Activated CD4-positive, alpha-beta memory T cell treated with anti-CD3 and anti-CD28 coated beads for 36 hours (primary cell): ENCODE measurements at regions not wholly inside any gene's neighbourhood (a gene's known extent, or its start where the extent isn't known, plus 50 kb on each side); places are given as distances from the start of the nearest gene placed in this dataset.

Experiments used
- CTCF ChIA-PET: fragments of 350-600 bp; sonication (Branson Sonifier 250); formaldehyde crosslinking; loops from one replicate; lab custom pipeline; 2021; ENCODE audit warnings: antibody characterized with exemption, inconsistent platforms; lab: Charles Lee
- POLR2A ChIA-PET: fragments of 350-600 bp; sonication (Branson Sonifier 250); formaldehyde crosslinking; loops from one replicate; lab custom pipeline; 2021; ENCODE audit warnings: antibody characterized with exemption; lab: Charles Lee
- DNase-seq: peaks from one replicate; pipeline ENCODE4 v3.0.0-alpha.2; 2020
- H3K27ac Mint-ChIP-seq: one replicate; pipeline ENCODE4 v1.8.0; 2021; ENCODE audit warnings: mixed read lengths
- H3K27me3 Mint-ChIP-seq: one replicate; pipeline ENCODE4 v1.8.0; 2021; ENCODE audit warnings: mixed read lengths
- H3K36me3 Mint-ChIP-seq: one replicate; pipeline ENCODE4 v1.8.0; 2021; ENCODE audit warnings: mixed read lengths
- H3K4me1 Mint-ChIP-seq: one replicate; pipeline ENCODE4 v1.8.0; 2021; ENCODE audit warnings: low read depth, mixed read lengths
- H3K4me3 Mint-ChIP-seq: one replicate; pipeline ENCODE4 v1.8.0; 2021; ENCODE audit warnings: mild to moderate bottlenecking, mixed read lengths
- H3K9me3 Mint-ChIP-seq: one replicate; pipeline ENCODE4 v1.8.0; 2021; ENCODE audit warnings: mixed read lengths
- intact Hi-C: fragments of 100-400 bp; cut with micrococcal nuclease; formaldehyde crosslinking; loops from one replicate; pipeline ENCODE4 v1.15.1; 2023

DNA sequence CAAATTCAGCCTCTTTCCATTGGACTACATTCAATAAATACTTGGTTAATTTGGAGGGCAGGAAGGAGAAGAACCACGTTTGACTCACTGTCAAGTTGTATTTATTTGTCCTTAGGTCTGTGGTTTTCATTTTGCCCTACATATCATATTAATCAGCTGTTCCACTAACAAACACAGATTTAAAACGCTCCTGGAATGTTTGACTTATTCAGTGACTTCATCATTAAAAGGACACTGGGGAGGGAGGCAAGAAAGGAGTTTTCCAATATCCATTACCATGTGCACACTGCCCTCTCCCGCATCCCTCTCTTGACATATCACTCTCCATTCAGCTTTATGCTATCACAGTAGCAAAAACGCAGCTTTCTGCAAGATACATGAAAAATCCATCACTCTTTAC is 98.2 kb upstream of the C1orf87 start:
- Mint-ChIP-seq H3K9me3 (peaks cover 2% of the 10 kb centered on the region), H3K4me3 (no peak overlapping the region), H3K27ac (no peak overlapping the region), H3K36me3 (no peaks in the 10 kb centered on the region), H3K27me3 (no peaks in the 10 kb centered on the region), H3K4me1 (no peaks in the 10 kb centered on the region)
- DNase-seq = no peak
- ChIA-PET CTCF (no interaction called here), POLR2A (no interaction called here)
- intact Hi-C loops = no loop called here

DNA sequence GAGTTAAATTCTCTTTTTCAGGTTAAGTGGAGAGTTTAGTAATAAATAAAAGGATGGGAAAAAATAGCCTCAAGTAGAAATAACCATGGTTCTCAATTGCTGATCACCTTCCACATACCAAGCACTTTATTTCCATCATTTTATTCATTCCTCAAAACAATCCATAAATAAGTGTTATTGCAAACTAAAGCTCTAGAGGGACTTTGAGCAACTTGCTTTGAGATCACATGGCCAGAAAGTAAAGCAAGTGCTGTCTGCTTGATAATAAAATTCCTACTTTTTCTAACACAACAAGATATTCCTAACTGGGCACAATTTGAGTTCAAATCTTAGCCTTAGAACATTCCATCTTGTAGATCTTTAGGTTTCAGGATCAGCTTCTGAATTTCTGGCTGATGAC is 97.1 kb upstream of the C1orf87 start:
- ChIA-PET POLR2A (no interaction called here), CTCF (no interaction called here)
- DNase-seq = no peak
- Mint-ChIP-seq H3K36me3 (no peaks in the 10 kb centered on the region), H3K27me3 (no peaks in the 10 kb centered on the region), H3K4me3 (no peak overlapping the region), H3K9me3 (peaks cover 2% of the 10 kb centered on the region), H3K27ac (no peak overlapping the region), H3K4me1 (no peaks in the 10 kb centered on the region)
- intact Hi-C loops = no loop called here

- intact Hi-C loops = no loop called here
- no peak for DNase-seq
- Mint-ChIP-seq H3K9me3 (peaks cover 2% of the 10 kb centered on the region), H3K27me3 (no peaks in the 10 kb centered on the region), H3K4me1 (no peaks in the 10 kb centered on the region), H3K27ac (no peak overlapping the region), H3K4me3 (no peak overlapping the region), H3K36me3 (no peaks in the 10 kb centered on the region)
- POLR2A ChIA-PET = no interaction called here
- CTCF ChIA-PET = no interaction called here
These were observed 95.6 kb upstream of the C1orf87 start for GRCh38 chr1:60169206-60169605.

DNA sequence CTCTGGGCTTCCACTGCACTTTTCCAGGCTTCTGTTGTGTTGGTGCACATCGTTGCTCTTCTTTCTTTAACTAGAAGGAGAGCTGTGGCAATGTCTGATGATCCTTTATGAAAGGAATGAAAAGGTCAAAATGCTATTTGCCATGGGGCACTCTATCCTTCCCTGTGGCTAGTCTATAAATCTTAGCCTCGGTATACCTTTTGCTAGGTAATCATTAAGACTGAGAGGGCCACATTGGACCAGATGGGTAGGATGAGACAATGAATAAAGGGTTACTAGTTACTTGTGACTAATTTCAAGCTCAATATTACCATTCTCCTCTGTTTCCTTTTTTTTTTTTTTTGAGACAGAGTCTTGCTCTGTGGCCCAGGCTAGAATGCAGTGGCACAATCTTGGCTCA is 89.4 kb upstream of the C1orf87 start:
- intact Hi-C loops = no loop called here
- Mint-ChIP-seq H3K4me3 (no peak overlapping the region), H3K4me1 (no peaks in the 10 kb centered on the region), H3K27me3 (no peaks in the 10 kb centered on the region), H3K27ac (no peak overlapping the region), H3K36me3 (no peaks in the 10 kb centered on the region), H3K9me3 (peaks cover 2% of the 10 kb centered on the region)
- CTCF ChIA-PET = no interaction called here
- POLR2A ChIA-PET = no interaction called here
- no peak for DNase-seq

- CTCF ChIA-PET = no interaction called here
- H3K27me3 Mint-ChIP-seq = no peaks in the 10 kb centered on the region
These were observed 86.6 kb upstream of the C1orf87 start for GRCh38 chr1:60160141-60160540.

GRCh38 chr1:60156371-60156770 is 82.8 kb upstream of the C1orf87 start:
- no peak overlapping the region for H3K27ac Mint-ChIP-seq
- no peak for DNase-seq
- H3K36me3 Mint-ChIP-seq = no peaks in the 10 kb centered on the region
- POLR2A ChIA-PET = no interaction called here
- no peak overlapping the region for H3K4me3 Mint-ChIP-seq
- no peaks in the 10 kb centered on the region for H3K4me1 Mint-ChIP-seq
- intact Hi-C loops = no loop called here
- CTCF ChIA-PET = no interaction called here
- H3K9me3 Mint-ChIP-seq = no peaks in the 10 kb centered on the region
- peaks cover 2% of the 10 kb centered on the region for H3K27me3 Mint-ChIP-seq

More at GRCh38 chr1:60160141-60160540, 86.6 kb upstream of the C1orf87 start:
- POLR2A ChIA-PET = no interaction called here
- Mint-ChIP-seq H3K27ac (no peak overlapping the region), H3K4me1 (no peaks in the 10 kb centered on the region), H3K9me3 (no peaks in the 10 kb centered on the region), H3K4me3 (no peak overlapping the region), H3K36me3 (no peaks in the 10 kb centered on the region)
- intact Hi-C loops = no loop called here
- no peak for DNase-seq

DNA sequence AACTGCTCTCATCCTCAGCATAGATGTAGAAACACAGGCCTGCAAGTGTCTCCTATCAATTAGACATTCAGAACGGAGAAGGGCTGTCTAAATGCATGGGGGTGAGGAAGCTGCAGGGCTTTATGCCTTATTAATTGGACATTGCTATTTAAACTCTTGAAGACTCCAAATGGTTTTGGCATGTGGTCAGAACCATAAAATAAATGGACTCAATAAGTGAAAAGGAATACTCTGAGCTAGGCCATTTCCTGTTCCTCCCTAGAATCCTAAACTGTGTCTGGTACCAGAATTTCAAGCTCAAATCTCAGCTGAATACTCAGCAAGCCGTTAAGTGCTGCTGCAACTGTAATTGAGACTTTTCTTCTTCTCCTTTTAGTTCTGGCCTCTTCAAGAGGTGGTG is 80.4 kb upstream of the C1orf87 start:
- intact Hi-C loops = no loop called here
- no peaks in the 10 kb centered on the region for H3K4me1 Mint-ChIP-seq
- no peaks in the 10 kb centered on the region for H3K9me3 Mint-ChIP-seq
- POLR2A ChIA-PET = no interaction called here
- H3K4me3 Mint-ChIP-seq = no peak overlapping the region
- peaks cover 2% of the 10 kb centered on the region for H3K27me3 Mint-ChIP-seq
- no peak overlapping the region for H3K27ac Mint-ChIP-seq
- DNase-seq = no peak
- CTCF ChIA-PET = no interaction called here
- no peaks in the 10 kb centered on the region for H3K36me3 Mint-ChIP-seq

DNA sequence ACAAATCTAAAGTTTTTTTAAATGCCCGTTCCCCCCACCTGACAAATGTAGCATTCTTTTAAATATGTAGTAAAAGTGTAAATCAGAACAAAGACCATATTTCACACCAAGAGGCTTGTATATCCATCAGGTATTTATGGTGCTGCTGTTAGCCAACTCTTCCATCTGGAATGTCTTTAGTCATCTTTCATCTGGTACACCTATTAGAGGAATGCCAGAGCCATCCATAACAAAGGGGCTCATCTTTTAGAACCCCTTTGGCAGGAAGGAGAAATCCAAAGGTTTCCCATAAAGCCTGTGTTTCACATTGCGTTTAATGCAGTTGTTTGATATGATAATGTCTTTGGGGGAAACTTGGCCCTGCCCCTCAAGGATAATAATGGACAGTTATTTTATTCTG is 79.3 kb upstream of the C1orf87 start:
- Mint-ChIP-seq H3K4me3 (no peak overlapping the region), H3K27ac (no peak overlapping the region), H3K36me3 (no peaks in the 10 kb centered on the region), H3K4me1 (no peaks in the 10 kb centered on the region), H3K9me3 (no peaks in the 10 kb centered on the region), H3K27me3 (peaks cover 3% of the 10 kb centered on the region)
- intact Hi-C loops = no loop called here
- POLR2A ChIA-PET = no interaction called here
- CTCF ChIA-PET = no interaction called here
- no peak for DNase-seq

DNA sequence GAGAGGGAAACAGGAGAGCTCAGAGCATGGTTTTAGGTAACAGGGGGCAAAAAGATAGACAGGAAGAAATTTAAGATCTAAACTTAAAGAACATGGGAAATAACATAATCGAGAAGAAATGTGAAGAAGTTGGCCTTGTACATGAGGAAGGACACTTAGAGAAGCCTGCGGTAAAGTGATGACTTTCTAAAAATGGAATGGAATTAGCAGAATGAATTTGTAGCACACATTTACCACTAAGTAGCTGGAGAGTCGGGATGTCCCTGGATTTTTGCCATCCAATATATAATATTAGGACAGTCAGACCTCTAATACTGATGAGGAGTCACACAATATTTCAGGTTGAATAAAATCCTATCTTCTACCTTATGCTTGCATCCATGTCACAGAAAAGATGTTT is 77.7 kb upstream of the C1orf87 start:
- H3K4me1 Mint-ChIP-seq = no peaks in the 10 kb centered on the region
- POLR2A ChIA-PET = no interaction called here
- intact Hi-C loops = no loop called here

GRCh38 chr1:60149251-60149650 is 75.7 kb upstream of the C1orf87 start:
- ChIA-PET POLR2A (no interaction called here), CTCF (no interaction called here)
- Mint-ChIP-seq H3K36me3 (no peaks in the 10 kb centered on the region), H3K27ac (no peak overlapping the region), H3K9me3 (no peaks in the 10 kb centered on the region), H3K4me1 (no peaks in the 10 kb centered on the region), H3K27me3 (peaks cover 3% of the 10 kb centered on the region), H3K4me3 (no peak overlapping the region)
- no peak for DNase-seq
- intact Hi-C loops = no loop called here

More for the DNA sequence above, 77.7 kb upstream of the C1orf87 start:
- Mint-ChIP-seq H3K27me3 (peaks cover 3% of the 10 kb centered on the region), H3K9me3 (no peaks in the 10 kb centered on the region), H3K27ac (no peak overlapping the region), H3K4me3 (no peak overlapping the region), H3K36me3 (no peaks in the 10 kb centered on the region)
- DNase-seq = no peak
- CTCF ChIA-PET = no interaction called here

DNA sequence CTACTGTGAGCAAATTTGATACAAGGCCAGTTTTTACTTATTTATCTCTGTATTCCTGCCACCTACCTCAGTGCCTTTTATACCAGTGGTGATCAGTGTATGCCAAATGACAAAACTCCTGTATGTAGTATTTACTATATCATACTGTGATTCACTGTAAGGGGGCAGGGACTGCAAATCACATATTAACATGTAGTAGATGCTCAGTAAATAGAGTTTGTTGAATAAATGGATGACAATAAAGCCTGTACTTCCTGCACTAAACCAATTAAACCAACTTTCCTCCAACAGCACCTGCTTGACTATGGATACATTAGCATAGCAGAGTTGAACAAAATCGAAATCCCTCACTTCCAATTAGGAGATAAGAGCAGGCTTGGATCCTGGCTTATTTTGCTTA is 73.3 kb upstream of the C1orf87 start:
- CTCF ChIA-PET = no interaction called here
- H3K4me3 Mint-ChIP-seq = no peak overlapping the region
- H3K36me3 Mint-ChIP-seq = no peaks in the 10 kb centered on the region

GRCh38 chr1:60145771-60146170 is 72.2 kb upstream of the C1orf87 start:
- CTCF ChIA-PET = no interaction called here
- H3K27ac Mint-ChIP-seq = no peak overlapping the region
- intact Hi-C loops = no loop called here
- POLR2A ChIA-PET = no interaction called here
- no peaks in the 10 kb centered on the region for H3K9me3 Mint-ChIP-seq
- peaks cover 2% of the 10 kb centered on the region for H3K27me3 Mint-ChIP-seq
- no peak overlapping the region for H3K4me3 Mint-ChIP-seq
- no peaks in the 10 kb centered on the region for H3K4me1 Mint-ChIP-seq
- DNase-seq = no peak
- H3K36me3 Mint-ChIP-seq = no peaks in the 10 kb centered on the region

More for the DNA sequence above, 73.3 kb upstream of the C1orf87 start:
- DNase-seq = no peak
- no peak overlapping the region for H3K27ac Mint-ChIP-seq
- H3K27me3 Mint-ChIP-seq = peaks cover 3% of the 10 kb centered on the region
- POLR2A ChIA-PET = no interaction called here
- intact Hi-C loops = no loop called here
- H3K4me1 Mint-ChIP-seq = no peaks in the 10 kb centered on the region
- H3K9me3 Mint-ChIP-seq = no peaks in the 10 kb centered on the region

DNA sequence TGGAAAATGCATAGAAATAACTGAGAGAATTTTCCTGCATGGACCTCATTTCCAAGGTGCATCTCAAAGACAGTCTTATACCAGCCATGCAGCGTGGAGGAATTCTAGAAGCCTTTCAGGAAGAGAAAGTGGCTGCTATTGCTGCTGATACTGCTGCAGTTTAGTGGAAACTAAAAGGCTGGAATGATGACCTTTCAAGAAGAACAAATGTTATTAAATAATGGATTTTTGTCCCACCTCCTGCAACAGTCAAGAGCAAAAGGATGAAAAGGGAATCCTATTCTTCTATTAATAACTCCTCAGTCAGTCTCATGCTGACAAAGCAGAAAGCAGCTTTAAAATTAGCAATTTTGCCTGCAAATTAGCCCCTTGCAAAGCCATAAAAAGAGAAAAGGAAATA is 68.2 kb upstream of the C1orf87 start:
- Mint-ChIP-seq H3K4me3 (no peak overlapping the region), H3K27me3 (no peaks in the 10 kb centered on the region), H3K4me1 (no peaks in the 10 kb centered on the region), H3K36me3 (no peaks in the 10 kb centered on the region), H3K27ac (no peak overlapping the region), H3K9me3 (no peaks in the 10 kb centered on the region)
- CTCF ChIA-PET = no interaction called here
- POLR2A ChIA-PET = no interaction called here
- intact Hi-C loops = no loop called here
- DNase-seq = no peak

GRCh38 chr1:60141276-60141675 is 67.7 kb upstream of the C1orf87 start:
- ChIA-PET CTCF (no interaction called here), POLR2A (no interaction called here)
- Mint-ChIP-seq H3K27ac (no peak overlapping the region), H3K27me3 (no peaks in the 10 kb centered on the region), H3K9me3 (no peaks in the 10 kb centered on the region), H3K36me3 (no peaks in the 10 kb centered on the region), H3K4me1 (no peaks in the 10 kb centered on the region), H3K4me3 (no peak overlapping the region)
- DNase-seq = no peak
- intact Hi-C loops = no loop called here
